ENCODE measurements at regions not wholly inside any gene's neighbourhood (a gene's known extent, or its start where the extent isn't known, plus 50 kb on each side); places are given as distances from the start of the nearest gene placed in this dataset.

GRCh38 chr14:101358320-101359125, 202.8 kb upstream of the DIO3 start:
- Histone ChIP-seq H3K27me3 (replicated peaks; ENCODE audit: insufficient read depth, low read length) (peaks cover 18% of the 10 kb centered on the region), H3K4me3 (ENCODE audit: low read length) (no peak overlapping the region), H3K9me2 (replicated peaks; ENCODE audit: insufficient read depth, low read length) (no peaks in the 10 kb centered on the region), H3K4me1 (ENCODE audit: low read length) (no peaks in the 10 kb centered on the region), H3K9ac (ENCODE audit: low read length) (no peak overlapping the region), H3K9me3 (replicated peaks; ENCODE audit: insufficient read depth, low read length) (no peaks in the 10 kb centered on the region), H2AFZ (ENCODE audit: low read length) (no peak overlapping the region), H3K27ac (ENCODE audit: low read length) (no peak overlapping the region), H3F3A (ENCODE audit: insufficient read depth, low read length) (no peaks in the 10 kb centered on the region), H3K79me2 (ENCODE audit: low read length) (no peaks in the 10 kb centered on the region), H3K4me2 (ENCODE audit: low read depth, low read length) (no peak overlapping the region), H4K20me1 (ENCODE audit: insufficient read depth, low read length) (no peaks in the 10 kb centered on the region), H3K36me3 (replicated peaks; ENCODE audit: insufficient read depth, low read length) (no peaks in the 10 kb centered on the region)
- DNase-seq: no peak
- TF ChIP-seq EZH2phosphoT487 (IDR thresholded peaks at IDR 0.05; ENCODE audit: low read length) (no peak), EZH2 (optimal IDR thresholded peaks at IDR 0.05; ENCODE audit: low read depth, low read length) (no peak), CTCF (IDR thresholded peaks at IDR 0.05; ENCODE audit: low read length) (no peak)

GRCh38 chr14:101359221-101360053, 201.9 kb upstream of the DIO3 start:
- Histone ChIP-seq H4K20me1 (ENCODE audit: insufficient read depth, low read length) (no peaks in the 10 kb centered on the region), H3K4me2 (ENCODE audit: low read depth, low read length) (no peak overlapping the region), H3K9me3 (replicated peaks; ENCODE audit: insufficient read depth, low read length) (no peaks in the 10 kb centered on the region), H3K79me2 (ENCODE audit: low read length) (no peaks in the 10 kb centered on the region), H3F3A (ENCODE audit: insufficient read depth, low read length) (no peaks in the 10 kb centered on the region), H3K9me2 (replicated peaks; ENCODE audit: insufficient read depth, low read length) (no peaks in the 10 kb centered on the region), H3K4me1 (ENCODE audit: low read length) (no peaks in the 10 kb centered on the region), H2AFZ (ENCODE audit: low read length) (no peak overlapping the region), H3K27me3 (replicated peaks; ENCODE audit: insufficient read depth, low read length) (peaks cover 22% of the 10 kb centered on the region), H3K9ac (ENCODE audit: low read length) (no peak overlapping the region), H3K4me3 (ENCODE audit: low read length) (no peak overlapping the region), H3K27ac (ENCODE audit: low read length) (no peak overlapping the region), H3K36me3 (replicated peaks; ENCODE audit: insufficient read depth, low read length) (no peaks in the 10 kb centered on the region)
- no peak for DNase-seq
- TF ChIP-seq EZH2phosphoT487 (IDR thresholded peaks at IDR 0.05; ENCODE audit: low read length) (no peak), EZH2 (optimal IDR thresholded peaks at IDR 0.05; ENCODE audit: low read depth, low read length) (no peak), CTCF (IDR thresholded peaks at IDR 0.05; ENCODE audit: low read length) (no peak)

GRCh38 chr14:101360054-101360911, 201.0 kb upstream of the DIO3 start:
- DNase-seq: no peak
- no peaks in the 10 kb centered on the region for H4K20me1 ChIP-seq (ENCODE audit: insufficient read depth, low read length)

More at GRCh38 chr14:101360054-101360911, 201.0 kb upstream of the DIO3 start:
- H3K9me2 ChIP-seq (replicated peaks; ENCODE audit: insufficient read depth, low read length): no peaks in the 10 kb centered on the region
- H3K36me3 ChIP-seq (replicated peaks; ENCODE audit: insufficient read depth, low read length): no peaks in the 10 kb centered on the region
- no peaks in the 10 kb centered on the region for H3F3A ChIP-seq (ENCODE audit: insufficient read depth, low read length)
- H3K79me2 ChIP-seq (ENCODE audit: low read length): no peaks in the 10 kb centered on the region
- no peaks in the 10 kb centered on the region for H3K4me1 ChIP-seq (ENCODE audit: low read length)
- H3K27me3 ChIP-seq (replicated peaks; ENCODE audit: insufficient read depth, low read length): peaks cover 30% of the 10 kb centered on the region
- TF ChIP-seq EZH2 (optimal IDR thresholded peaks at IDR 0.05; ENCODE audit: low read depth, low read length): no peak
- TF ChIP-seq CTCF (IDR thresholded peaks at IDR 0.05; ENCODE audit: low read length): no peak
- TF ChIP-seq EZH2phosphoT487 (IDR thresholded peaks at IDR 0.05; ENCODE audit: low read length): no peak
- H3K27ac ChIP-seq (ENCODE audit: low read length): no peak overlapping the region
- no peak overlapping the region for H2AFZ ChIP-seq (ENCODE audit: low read length)
- no peak overlapping the region for H3K4me2 ChIP-seq (ENCODE audit: low read depth, low read length)
- no peak overlapping the region for H3K4me3 ChIP-seq (ENCODE audit: low read length)
- no peaks in the 10 kb centered on the region for H3K9me3 ChIP-seq (replicated peaks; ENCODE audit: insufficient read depth, low read length)
- no peak overlapping the region for H3K9ac ChIP-seq (ENCODE audit: low read length)

Data from MM.1S (cell line).